ENCODE measurements at regions not wholly inside any gene's neighbourhood (a gene's known extent, or its start where the extent isn't known, plus 50 kb on each side); places are given as distances from the start of the nearest gene placed in this dataset.

DNA sequence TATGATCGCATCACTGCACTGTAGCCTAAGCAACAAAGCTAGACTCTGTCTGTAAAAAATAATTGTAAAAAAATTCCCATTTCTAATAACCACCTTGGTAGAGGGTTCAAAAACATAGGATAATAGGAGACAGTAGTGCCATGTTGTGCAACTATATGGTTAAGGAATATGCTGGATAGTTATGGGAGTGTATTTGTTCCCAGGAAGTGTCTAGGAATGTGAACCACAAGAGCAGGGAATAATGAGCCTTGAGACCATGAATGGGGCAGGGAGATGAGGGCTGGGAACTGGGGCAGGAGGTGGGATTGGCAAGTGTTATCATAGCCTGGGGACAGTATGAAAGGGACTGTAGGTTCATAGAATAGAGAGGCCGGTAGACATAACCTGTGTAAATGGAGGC is 50.4 kb downstream of the RUSC2 start:
- peaks cover 34 to 50% (median 39%) of the 10 kb centered on the region in 3 donors for H3K4me1 ChIP-seq (ENCODE audit: control insufficient read depth in 3 of 3, insufficient read depth in 3 of 3, low read length in 3 of 3)
- H3K9me3 ChIP-seq (ENCODE audit: control insufficient read depth in 3 of 3, low read length in 3 of 3) = no peaks in the 10 kb centered on the region
- H3K27ac ChIP-seq (ENCODE audit: low read depth, low read length) = peak overlapping the region; percentile 86
- H3K36me3 ChIP-seq (ENCODE audit: control insufficient read depth in 3 of 3, insufficient read depth in 3 of 3, low read length in 3 of 3) = no peaks in the 10 kb centered on the region
- no peak overlapping the region for H3K9ac ChIP-seq (ENCODE audit: low read depth in 1 of 3, low read length in 3 of 3)
- no peak overlapping the region for H3K4me3 ChIP-seq (ENCODE audit: low read length in 3 of 3)
- H3K27me3 ChIP-seq (ENCODE audit: control insufficient read depth in 3 of 3, insufficient read depth in 3 of 3, low read length in 3 of 3) = no peaks in the 10 kb centered on the region

DNA sequence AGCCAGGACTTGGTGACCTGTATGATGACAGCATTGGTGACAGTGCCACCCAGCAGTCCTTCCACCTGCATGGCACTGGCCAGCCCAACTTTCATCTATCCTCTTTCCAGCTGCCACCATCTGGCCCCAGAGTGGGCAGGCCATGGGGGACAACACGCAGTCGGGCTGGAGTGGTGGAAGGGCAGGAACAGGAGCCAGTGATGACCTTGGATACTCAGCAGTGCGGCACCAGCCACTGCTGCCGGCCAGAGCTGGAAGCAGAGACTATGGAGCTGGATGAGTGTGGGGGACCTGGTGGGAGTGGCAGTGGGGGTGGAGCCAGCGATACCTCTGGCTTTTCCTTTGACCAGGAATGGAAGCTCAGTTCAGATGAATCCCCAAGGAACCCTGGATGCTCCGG is 56.9 kb downstream of the RUSC2 start:
- H3K36me3 ChIP-seq (ENCODE audit: control insufficient read depth in 3 of 3, insufficient read depth in 3 of 3, low read length in 3 of 3) = peaks cover 20 to 23% (median 21%) of the 10 kb centered on the region in 3 donors

GRCh38 chr9:35547889-35548418 is 57.1 kb upstream of the TESK1 start:
- H3K9ac ChIP-seq (ENCODE audit: low read depth in 1 of 3, low read length in 3 of 3) = peak overlapping the region in 1 of 3 donors; percentile 25
- no peaks in the 10 kb centered on the region for H3K27me3 ChIP-seq (ENCODE audit: control insufficient read depth in 3 of 3, insufficient read depth in 3 of 3, low read length in 3 of 3)
- H3K9me3 ChIP-seq (ENCODE audit: control insufficient read depth in 3 of 3, low read length in 3 of 3) = no peaks in the 10 kb centered on the region
- H3K27ac ChIP-seq (ENCODE audit: low read depth, low read length) = no peak overlapping the region
- peaks cover 12 to 41% (median 23%) of the 10 kb centered on the region in 3 donors for H3K4me1 ChIP-seq (ENCODE audit: control insufficient read depth in 3 of 3, insufficient read depth in 3 of 3, low read length in 3 of 3)
- no peak overlapping the region for H3K4me3 ChIP-seq (ENCODE audit: low read length in 3 of 3)
- peaks cover 20 to 23% (median 21%) of the 10 kb centered on the region in 3 donors for H3K36me3 ChIP-seq (ENCODE audit: control insufficient read depth in 3 of 3, insufficient read depth in 3 of 3, low read length in 3 of 3)

More for the DNA sequence above, 56.9 kb downstream of the RUSC2 start:
- no peak overlapping the region for H3K27ac ChIP-seq (ENCODE audit: low read depth, low read length)
- H3K27me3 ChIP-seq (ENCODE audit: control insufficient read depth in 3 of 3, insufficient read depth in 3 of 3, low read length in 3 of 3) = no peaks in the 10 kb centered on the region
- H3K4me3 ChIP-seq (ENCODE audit: low read length in 3 of 3) = no peak overlapping the region
- H3K9ac ChIP-seq (ENCODE audit: low read depth in 1 of 3, low read length in 3 of 3) = no peak overlapping the region
- no peaks in the 10 kb centered on the region for H3K9me3 ChIP-seq (ENCODE audit: control insufficient read depth in 3 of 3, low read length in 3 of 3)
- H3K4me1 ChIP-seq (ENCODE audit: control insufficient read depth in 3 of 3, insufficient read depth in 3 of 3, low read length in 3 of 3) = peaks cover 8 to 38% (median 17%) of the 10 kb centered on the region in 3 donors

- Histone ChIP-seq H3K27ac (ENCODE audit: low read depth, low read length) (no peak overlapping the region), H3K27me3 (ENCODE audit: control insufficient read depth in 3 of 3, insufficient read depth in 3 of 3, low read length in 3 of 3) (no peaks in the 10 kb centered on the region), H3K9ac (ENCODE audit: low read depth in 1 of 3, low read length in 3 of 3) (peak overlapping the region in 1 of 3 donors; percentile 25), H3K4me3 (ENCODE audit: low read length in 3 of 3) (no peak overlapping the region), H3K36me3 (ENCODE audit: control insufficient read depth in 3 of 3, insufficient read depth in 3 of 3, low read length in 3 of 3) (peaks cover 20 to 23% (median 21%) of the 10 kb centered on the region in 3 donors), H3K9me3 (ENCODE audit: control insufficient read depth in 3 of 3, low read length in 3 of 3) (no peaks in the 10 kb centered on the region), H3K4me1 (ENCODE audit: control insufficient read depth in 3 of 3, insufficient read depth in 3 of 3, low read length in 3 of 3) (peaks cover 19 to 47% (median 29%) of the 10 kb centered on the region in 3 donors)
These were observed 56.5 kb upstream of the TESK1 start for GRCh38 chr9:35548571-35548970.

- Histone ChIP-seq H3K9ac (ENCODE audit: low read depth in 1 of 3, low read length in 3 of 3) (no peak overlapping the region), H3K4me3 (ENCODE audit: low read length in 3 of 3) (no peak overlapping the region), H3K27me3 (ENCODE audit: control insufficient read depth in 3 of 3, insufficient read depth in 3 of 3, low read length in 3 of 3) (no peaks in the 10 kb centered on the region), H3K36me3 (ENCODE audit: control insufficient read depth in 3 of 3, insufficient read depth in 3 of 3, low read length in 3 of 3) (peaks cover 20 to 23% (median 21%) of the 10 kb centered on the region in 3 donors), H3K4me1 (ENCODE audit: control insufficient read depth in 3 of 3, insufficient read depth in 3 of 3, low read length in 3 of 3) (peaks cover 26 to 56% (median 35%) of the 10 kb centered on the region in 3 donors), H3K9me3 (ENCODE audit: control insufficient read depth in 3 of 3, low read length in 3 of 3) (no peaks in the 10 kb centered on the region), H3K27ac (ENCODE audit: low read depth, low read length) (no peak overlapping the region)
These were observed 55.6 kb upstream of the TESK1 start for GRCh38 chr9:35549441-35549840.

DNA sequence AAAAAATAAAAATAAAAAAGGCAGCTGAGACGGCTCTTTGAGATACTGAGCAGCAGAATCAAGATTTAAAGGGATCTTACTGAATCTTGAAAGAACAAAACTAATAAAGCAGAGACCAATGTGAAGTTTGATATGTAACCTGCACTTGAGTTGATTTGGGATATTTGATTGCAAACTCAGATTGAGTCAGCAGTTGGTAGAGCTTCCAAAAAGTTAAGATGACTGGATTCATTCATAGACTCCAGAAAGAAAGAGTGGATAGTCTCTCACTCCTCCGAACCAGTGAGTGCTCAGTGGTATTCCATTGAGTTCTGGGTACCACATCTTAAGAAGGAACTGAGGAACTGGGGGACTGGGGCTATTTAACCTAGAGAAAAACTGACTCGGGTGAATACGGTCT is 52.7 kb upstream of the TESK1 start:
- H3K9ac ChIP-seq (ENCODE audit: low read depth in 1 of 3, low read length in 3 of 3) = peak overlapping the region in 1 of 3 donors; percentile 4
- peak overlapping the region; percentile 65 for H3K27ac ChIP-seq (ENCODE audit: low read depth, low read length)
- peaks cover 30 to 36% (median 33%) of the 10 kb centered on the region in 3 donors for H3K36me3 ChIP-seq (ENCODE audit: control insufficient read depth in 3 of 3, insufficient read depth in 3 of 3, low read length in 3 of 3)
- no peaks in the 10 kb centered on the region for H3K27me3 ChIP-seq (ENCODE audit: control insufficient read depth in 3 of 3, insufficient read depth in 3 of 3, low read length in 3 of 3)
- no peak overlapping the region for H3K4me3 ChIP-seq (ENCODE audit: low read length in 3 of 3)
- peaks cover 48 to 69% (median 51%) of the 10 kb centered on the region in 3 donors for H3K4me1 ChIP-seq (ENCODE audit: control insufficient read depth in 3 of 3, insufficient read depth in 3 of 3, low read length in 3 of 3)
- no peaks in the 10 kb centered on the region for H3K9me3 ChIP-seq (ENCODE audit: control insufficient read depth in 3 of 3, low read length in 3 of 3)

DNA sequence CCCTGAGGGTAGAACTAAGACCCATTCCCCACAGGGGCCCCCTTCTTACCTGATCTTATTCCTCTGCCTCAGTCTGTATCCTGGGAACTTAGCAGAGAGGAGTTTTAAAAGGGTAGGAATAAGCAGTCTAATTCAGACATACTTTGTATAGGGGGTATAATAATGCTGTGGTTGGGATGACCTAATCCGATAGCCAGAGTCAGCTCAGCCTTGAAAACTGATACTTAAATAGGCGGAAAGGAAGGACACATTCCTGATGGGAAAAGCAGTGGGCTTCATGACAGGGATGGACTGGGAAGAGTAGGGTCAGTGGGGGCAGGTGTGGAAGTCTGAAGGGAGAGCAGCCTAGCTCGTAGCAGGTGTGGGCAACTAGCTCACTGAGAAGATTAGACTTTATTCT is 52.2 kb upstream of the TESK1 start:
- peak overlapping the region in 1 of 3 donors; percentile 4 for H3K9ac ChIP-seq (ENCODE audit: low read depth in 1 of 3, low read length in 3 of 3)
- H3K27ac ChIP-seq (ENCODE audit: low read depth, low read length) = peak overlapping the region; percentile 65
- H3K4me1 ChIP-seq (ENCODE audit: control insufficient read depth in 3 of 3, insufficient read depth in 3 of 3, low read length in 3 of 3) = peaks cover 48 to 69% (median 56%) of the 10 kb centered on the region in 3 donors
- peaks cover 28 to 36% (median 32%) of the 10 kb centered on the region in 3 donors for H3K36me3 ChIP-seq (ENCODE audit: control insufficient read depth in 3 of 3, insufficient read depth in 3 of 3, low read length in 3 of 3)
- no peaks in the 10 kb centered on the region for H3K9me3 ChIP-seq (ENCODE audit: control insufficient read depth in 3 of 3, low read length in 3 of 3)
- H3K4me3 ChIP-seq (ENCODE audit: low read length in 3 of 3) = no peak overlapping the region
- no peaks in the 10 kb centered on the region for H3K27me3 ChIP-seq (ENCODE audit: control insufficient read depth in 3 of 3, insufficient read depth in 3 of 3, low read length in 3 of 3)

GRCh38 chr9:35553670-35554543 is 51.2 kb upstream of the TESK1 start:
- no peaks in the 10 kb centered on the region for H3K27me3 ChIP-seq (ENCODE audit: control insufficient read depth in 3 of 3, insufficient read depth in 3 of 3, low read length in 3 of 3)
- peak overlapping the region in 2 of 3 donors; percentile 27 to 33 for H3K9ac ChIP-seq (ENCODE audit: low read depth in 1 of 3, low read length in 3 of 3)
- H3K4me3 ChIP-seq (ENCODE audit: low read length in 3 of 3) = no peak overlapping the region
- H3K27ac ChIP-seq (ENCODE audit: low read depth, low read length) = peak overlapping the region; percentile 83
- H3K9me3 ChIP-seq (ENCODE audit: control insufficient read depth in 3 of 3, low read length in 3 of 3) = no peaks in the 10 kb centered on the region
- peaks cover 32 to 39% (median 36%) of the 10 kb centered on the region in 3 donors for H3K36me3 ChIP-seq (ENCODE audit: control insufficient read depth in 3 of 3, insufficient read depth in 3 of 3, low read length in 3 of 3)
- H3K4me1 ChIP-seq (ENCODE audit: control insufficient read depth in 3 of 3, insufficient read depth in 3 of 3, low read length in 3 of 3) = peaks cover 53 to 71% (median 59%) of the 10 kb centered on the region in 3 donors

DNA sequence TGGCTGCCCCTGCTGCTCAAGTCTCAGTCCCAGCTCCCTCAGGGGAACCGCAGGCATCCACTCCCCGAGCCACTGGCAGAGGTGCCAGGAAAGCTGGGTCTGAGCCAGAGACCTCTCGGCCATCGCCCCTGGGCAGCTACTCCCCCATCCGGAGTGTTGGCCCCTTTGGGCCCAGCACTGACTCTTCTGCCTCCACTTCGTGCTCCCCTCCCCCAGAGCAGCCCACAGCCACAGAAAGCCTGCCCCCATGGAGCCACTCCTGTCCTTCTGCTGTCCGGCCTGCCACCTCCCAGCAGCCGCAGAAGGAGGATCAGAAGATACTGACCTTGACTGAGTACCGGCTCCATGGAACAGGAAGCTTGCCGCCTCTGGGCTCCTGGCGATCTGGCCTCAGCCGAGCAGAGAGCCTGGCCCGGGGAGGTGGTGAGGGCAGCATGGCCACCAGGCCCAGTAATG is 49.8 kb upstream of the TESK1 start:
- Histone ChIP-seq H3K9ac (ENCODE audit: low read depth in 1 of 3, low read length in 3 of 3) (peak overlapping the region in 1 of 3 donors; percentile 16), H3K9me3 (ENCODE audit: control insufficient read depth in 3 of 3, low read length in 3 of 3) (no peaks in the 10 kb centered on the region), H3K27ac (ENCODE audit: low read depth, low read length) (peak overlapping the region; percentile 83), H3K4me1 (ENCODE audit: control insufficient read depth in 3 of 3, insufficient read depth in 3 of 3, low read length in 3 of 3) (peaks cover 64 to 83% (median 71%) of the 10 kb centered on the region in 3 donors), H3K36me3 (ENCODE audit: control insufficient read depth in 3 of 3, insufficient read depth in 3 of 3, low read length in 3 of 3) (peaks cover 36 to 43% (median 40%) of the 10 kb centered on the region in 3 donors), H3K4me3 (ENCODE audit: low read length in 3 of 3) (no peak overlapping the region), H3K27me3 (ENCODE audit: control insufficient read depth in 3 of 3, insufficient read depth in 3 of 3, low read length in 3 of 3) (no peaks in the 10 kb centered on the region)

Measured in skeletal muscle tissue (tissue), 3 donors.